B cell (primary cell): ENCODE measurements at regions not wholly inside any gene's neighbourhood (a gene's known extent, or its start where the extent isn't known, plus 50 kb on each side); places are given as distances from the start of the nearest gene placed in this dataset.

ENCODE experiments used
- CTCF ChIP-seq: fragments of 200-600 bp; IDR thresholded peaks from one replicate; pipeline ENCODE4 v1.8.0; 2022; ENCODE audit warnings: antibody characterized with exemption, mild to moderate bottlenecking
- EZH2 ChIP-seq: IDR thresholded peaks from 2 replicates; pipeline ENCODE4 v1.6.1; 2012; ENCODE audit warnings: borderline replicate concordance, low read depth, mild to moderate bottlenecking, moderate library complexity, low read length; ENCODE audit not compliant: insufficient read depth, poor library complexity, severe bottlenecking

- no peak for TF ChIP-seq EZH2
- no peak for TF ChIP-seq CTCF
Measured at GRCh38 chr3:193782747-193783146, 189.7 kb downstream of the OPA1 start.
